LNCaP clone FGC (cell line): ENCODE measurements at regions not wholly inside any gene's neighbourhood (a gene's known extent, or its start where the extent isn't known, plus 50 kb on each side); places are given as distances from the start of the nearest gene placed in this dataset.

ENCODE experiments used
- DNase-seq: peaks from one replicate; pipeline ENCODE4 v3.0.0-alpha.2; 2011; ENCODE audit warnings: low read depth
- H3K4me3 ChIP-seq: 2 replicates; pipeline ENCODE4 v1.5.1; 2011; ENCODE audit warnings: mild to moderate bottlenecking, low read depth, low read length, control low read depth
- CTCF ChIP-seq: IDR thresholded peaks from 2 replicates; pipeline ENCODE4 v1.5.1; 2012; ENCODE audit warnings: mild to moderate bottlenecking; ENCODE audit not compliant: control insufficient read depth, insufficient read depth; ENCODE audit errors: extremely low read depth

- no peak overlapping the region for H3K4me3 ChIP-seq
- no peak for DNase-seq
- no peak for TF ChIP-seq CTCF
Observed at GRCh38 chr6:14966906-14967711, 278.8 kb upstream of the JARID2 start.

- no peak for TF ChIP-seq CTCF
- no peak overlapping the region for H3K4me3 ChIP-seq
- DNase-seq = no peak
Observed at GRCh38 chr6:14968056-14968637, 277.7 kb upstream of the JARID2 start.

GRCh38 chr6:14969126-14969525, 276.7 kb upstream of the JARID2 start:
- no peak for TF ChIP-seq CTCF
- DNase-seq = no peak
- no peak overlapping the region for H3K4me3 ChIP-seq

- DNase-seq = no peak
Observed at GRCh38 chr6:14972379-14973067, 273.3 kb upstream of the JARID2 start.

GRCh38 chr6:14974372-14974771, 271.5 kb upstream of the JARID2 start:
- DNase-seq = no peak
- H3K4me3 ChIP-seq = no peak overlapping the region
- no peak for TF ChIP-seq CTCF

More at GRCh38 chr6:14972379-14973067, 273.3 kb upstream of the JARID2 start:
- no peak for TF ChIP-seq CTCF
- no peak overlapping the region for H3K4me3 ChIP-seq

- H3K4me3 ChIP-seq = no peak overlapping the region
- no peak for DNase-seq
- no peak for TF ChIP-seq CTCF
Observed at GRCh38 chr6:14974792-14975470, 270.9 kb upstream of the JARID2 start.
